Heart left ventricle (tissue), 16 donors: ENCODE measurements at regions not wholly inside any gene's neighbourhood (a gene's known extent, or its start where the extent isn't known, plus 50 kb on each side); places are given as distances from the start of the nearest gene placed in this dataset.
"Not testable (repeated sequence)": the region's sequence is repeated elsewhere in the genome, so short reads cannot be mapped to it uniquely, and the experiment has no call there.

Experiments used
- ATAC-seq, 4 donors: fragments of 200-7000 bp; cut with Tn5 transposase; one replicate each; pipeline ENCODE4 v1.9.1; 2020 to 2022; ENCODE audit warnings: moderate library complexity in 4 of 4, mild to moderate bottlenecking in 3 of 4, moderate number of reproducible peaks in 1 of 4
- DNase-seq, 5 donors: peaks; one replicate each; pipeline ENCODE4 v3.0.0-alpha.2; 2020
- H3K27ac ChIP-seq, 12 donors: fragments of 200-600 bp; sonication (generic) in 4 of 12; one replicate each; pipeline versions ENCODE4 v1.5.0 to v1.8.0; 2016 to 2022; ENCODE audit warnings: mild to moderate bottlenecking in 2 of 12
- H3K27me3 ChIP-seq, 9 donors: fragments of 200-600 bp; sonication (generic) in 2 of 9; one replicate each; pipeline versions ENCODE4 v1.5.1 to v1.8.0; 2016 to 2022; ENCODE audit warnings: mild to moderate bottlenecking in 3 of 9
- H3K36me3 ChIP-seq, 9 donors: fragments of 200-600 bp; sonication (generic) in 2 of 9; one replicate each; pipeline versions ENCODE4 v1.5.0 to v1.8.0; 2018 to 2022; ENCODE audit warnings: mild to moderate bottlenecking in 2 of 9
- H3K4me1 ChIP-seq, 12 donors: fragments of 200-600 bp; sonication (generic) in 4 of 12; one replicate each; pipeline versions ENCODE4 v1.5.0 to v1.8.0; 2016 to 2022; ENCODE audit warnings: mild to moderate bottlenecking in 3 of 12
- H3K4me3 ChIP-seq, 12 donors: fragments of 200-600 bp; sonication (generic) in 4 of 12; one replicate each; pipeline versions ENCODE4 v1.5.0 to v1.8.0; 2017 to 2022; ENCODE audit warnings: mild to moderate bottlenecking in 9 of 12, moderate library complexity in 4 of 12
- H3K9me3 ChIP-seq, 12 donors: fragments of 200-600 bp; sonication (generic) in 4 of 12; one replicate each; pipeline versions ENCODE4 v1.5.0 to v1.8.0; 2016 to 2022; ENCODE audit warnings: mild to moderate bottlenecking in 1 of 12
- CTCF ChIP-seq, 12 donors: fragments of 200-600 bp; sonication (generic) in 4 of 12; IDR thresholded peaks; one replicate each; pipeline versions ENCODE4 v1.5.0 to v1.8.0; 2018 to 2022; ENCODE audit warnings: antibody characterized with exemption in 12 of 12, mild to moderate bottlenecking in 5 of 12
- POLR2A ChIP-seq, 2 donors: fragments of 450-650 bp; IDR thresholded peaks; one replicate each; pipeline ENCODE4 v1.6.1; 2017; ENCODE audit warnings: antibody characterized with exemption in 2 of 2, mild to moderate bottlenecking in 2 of 2, moderate library complexity in 2 of 2
- WGBS, 4 donors: extraction: QIAGEN DNeasy Blood & Tissue Kit in 2 of 4; methylation state at CpG; one replicate each; pipeline versions ENCODE4 v1.1.5 to v1.1.7; 2013 to 2018; 5-methylcytosine and 5-hydroxymethylcytosine counted together
- intact Hi-C, 10 donors: fragments of 100-400 bp; cut with DNase I; formaldehyde crosslinking; loops; one replicate each; pipeline versions ENCODE4 v1.11.1 to v1.14.2; 2022
- donor health status: ischemic (EF 13 %, LVEDD 7.1; RV severe dilation, severe dysfunction).
- donor health status: healthy with polysubstance abuse.
- donor health status: DM: no; HTN: yes; CAD: no.
- donor health status: DM: no; HTN: no; CAD: no.
- donor health status: ischemic (EF 25% LVEDD 6.9; RV normal size, moderate dysfunction).
- donor health status: ischemic (EF 25% LVEDD 5.7; RV mildly dilated, moderate dysfunction).
- donor health status: healthy.
- donor health status: DM: yes; HTN: yes; CAD: no.
- donor health status: ischemic (EF 35%, LVEDD 5.7; RV mildly dilated, moderate dysfunction).
- donor health status: nonischemic (EF 11% LVEDD 7.7; RV severe dilation, severe dysfunction).
- donor health status: DM: yes; HTN: yes; CAD: no.
- donor health status: PGD.
- donor health status: ischemic (EF 29% LVEDD 5.4; RV normal size, mild dysfunction).
- donor health status: nonischemic (EF 23%, LVEDD 6.1; RV moderate dilation, normal function).

GRCh38 chr6:74181471-74181870 lies 485.5 kb downstream of the CD109 start:
- Histone ChIP-seq H3K27ac (no peak overlapping the region), H3K4me3 (no peak overlapping the region), H3K4me1 (no peaks in the 10 kb centered on the region), H3K9me3 (peaks cover 0 to 14% (median 0%) of the 10 kb centered on the region in 12 donors), H3K36me3 (no peaks in the 10 kb centered on the region), H3K27me3 (no peaks in the 10 kb centered on the region)
- ATAC-seq (no peak), DNase-seq (no peak)
- TF ChIP-seq CTCF (IDR thresholded peaks at IDR 0.05) (no peak), POLR2A (IDR thresholded peaks at IDR 0.05) (no peak)
- intact Hi-C loops, result no loop called here

GRCh38 chr6:74177506-74177905 lies 481.5 kb downstream of the CD109 start:
- TF ChIP-seq POLR2A (IDR thresholded peaks at IDR 0.05), result no peak
- TF ChIP-seq CTCF (IDR thresholded peaks at IDR 0.05), result no peak
- no peak overlapping the region for H3K27ac ChIP-seq
- no peaks in the 10 kb centered on the region for H3K4me1 ChIP-seq
- intact Hi-C loops, result no loop called here
- H3K36me3 ChIP-seq, result no peaks in the 10 kb centered on the region
- DNase-seq (no peak), ATAC-seq (peak in 2 of 4 donors; percentile 16 to 33)
- H3K4me3 ChIP-seq, result no peak overlapping the region
- no peaks in the 10 kb centered on the region for H3K27me3 ChIP-seq
- WGBS, 4 donors, result 58 to 71% (median 62%) methylated on average over 4 of the region's 4 CpGs
- peaks cover 0 to 9% (median 0%) of the 10 kb centered on the region in 12 donors for H3K9me3 ChIP-seq

GRCh38 chr6:74170550-74170949 lies 474.5 kb downstream of the CD109 start:
- intact Hi-C loops, DNase-seq, H3K4me1 ChIP-seq, H3K27ac ChIP-seq, H3K27me3 ChIP-seq, H3K9me3 ChIP-seq, H3K36me3 ChIP-seq, ATAC-seq, H3K4me3 ChIP-seq: not testable (repeated sequence)
- 95 to 99% (median 98%) methylated on average over 2 of the region's 2 CpGs for WGBS, 4 donors

- no peak overlapping the region for H3K4me3 ChIP-seq
- no peak for DNase-seq
- intact Hi-C loops, result no loop called here
- TF ChIP-seq POLR2A (IDR thresholded peaks at IDR 0.05), result no peak
- no peak for TF ChIP-seq CTCF (IDR thresholded peaks at IDR 0.05)
- 60 to 77% (median 72%) methylated on average over 2 of the region's 2 CpGs for WGBS, 4 donors
- H3K27me3 ChIP-seq, result no peaks in the 10 kb centered on the region
- ATAC-seq, result no peak
- peaks cover 0 to 9% (median 0%) of the 10 kb centered on the region in 12 donors for H3K4me1 ChIP-seq
- no peaks in the 10 kb centered on the region for H3K9me3 ChIP-seq
- no peaks in the 10 kb centered on the region for H3K36me3 ChIP-seq
- H3K27ac ChIP-seq, result no peak overlapping the region
These were observed 474.1 kb downstream of the CD109 start for GRCh38 chr6:74170118-74170517.

- H3K9me3 ChIP-seq, result no peaks in the 10 kb centered on the region
- H3K27ac ChIP-seq, result peak overlapping the region in 2 of 12 donors; percentile 14 to 16
- H3K4me3 ChIP-seq, result no peak overlapping the region
- 24 to 46% (median 37%) methylated on average over 1 of the region's 1 CpG for WGBS, 4 donors
- peaks cover 0 to 9% (median 0%) of the 10 kb centered on the region in 12 donors for H3K4me1 ChIP-seq
- H3K27me3 ChIP-seq, result no peaks in the 10 kb centered on the region
- ATAC-seq (peak in 1 of 4 donors; percentile 44), DNase-seq (no peak)
- intact Hi-C loops, result no loop called here
- no peaks in the 10 kb centered on the region for H3K36me3 ChIP-seq
- TF ChIP-seq CTCF (IDR thresholded peaks at IDR 0.05), result no peak
- TF ChIP-seq POLR2A (IDR thresholded peaks at IDR 0.05), result no peak
These were observed 472.0 kb downstream of the CD109 start for GRCh38 chr6:74167976-74168375.
